Esophagus squamous epithelium (tissue), 5 donors: ENCODE measurements at regions not wholly inside any gene's neighbourhood (a gene's known extent, or its start where the extent isn't known, plus 50 kb on each side); places are given as distances from the start of the nearest gene placed in this dataset.

ENCODE experiments used
- DNase-seq: peaks from one replicate; lab custom pipeline; 2025; lab: John Stamatoyannopoulos, UW
- H3K27ac ChIP-seq, 4 donors: fragments of 200-600 bp; sonication (generic); one replicate each; pipeline ENCODE4 v1.5.1; 2016 to 2019; ENCODE audit warnings: mild to moderate bottlenecking in 1 of 4
- H3K27me3 ChIP-seq, 4 donors: fragments of 200-600 bp; sonication (generic); 1 replicate in 3 of 4; 2 replicates in 1 of 4; pipeline versions ENCODE4 v1.5.1 to v1.6.0; 2017 to 2021; ENCODE audit warnings: antibody characterized with exemption in 1 of 4
- H3K36me3 ChIP-seq, 3 donors: fragments of 200-600 bp; sonication (generic); one replicate each; pipeline ENCODE4 v1.5.1; 2016 to 2019
- H3K4me1 ChIP-seq, 3 donors: fragments of 200-600 bp; sonication (generic); one replicate each; pipeline ENCODE4 v1.5.1; 2017 to 2019
- H3K4me3 ChIP-seq, 4 donors: fragments of 200-600 bp; sonication (generic); 1 replicate in 3 of 4; 2 replicates in 1 of 4; pipeline ENCODE4 v1.5.1; 2016 to 2019; ENCODE audit warnings: mild to moderate bottlenecking in 2 of 4, moderate library complexity in 1 of 4
- H3K9me3 ChIP-seq, 3 donors: fragments of 200-600 bp; sonication (generic); one replicate each; pipeline ENCODE4 v1.5.1; 2016 to 2019
- CTCF ChIP-seq, 6 experiments: fragments of 450-650 bp in 4 of 6; fragments of 200-600 bp in 2 of 6; sonication (generic) in 2 of 6; IDR thresholded peaks; one replicate each; pipeline ENCODE4 v1.5.1; 2016 to 2019; ENCODE audit warnings: antibody characterized with exemption in 6 of 6, mild to moderate bottlenecking in 4 of 6, moderate library complexity in 4 of 6
- POLR2A ChIP-seq, 4 donors: fragments of 450-650 bp; IDR thresholded peaks; one replicate each; pipeline ENCODE4 v1.6.1; 2017; ENCODE audit warnings: antibody characterized with exemption in 4 of 4, mild to moderate bottlenecking in 4 of 4, moderate library complexity in 3 of 4
- WGBS, 2 donors: methylation state at CpG; one replicate each; pipeline ENCODE4 v1.1.5; 2018; 5-methylcytosine and 5-hydroxymethylcytosine counted together
- intact Hi-C: fragments of 100-400 bp; cut with DNase I; formaldehyde crosslinking; loops from one replicate; pipeline ENCODE4 v1.15.0; 2022
- donor health status: DM: yes; HTN: yes; CAD: no.

GRCh38 chr5:133730346-133730745, 118.0 kb upstream of the FSTL4 start:
- Histone ChIP-seq H3K27ac (no peak overlapping the region), H3K9me3 (peaks cover 0 to 3% (median 0%) of the 10 kb centered on the region in 3 donors), H3K27me3 (no peaks in the 10 kb centered on the region), H3K4me1 (peaks cover 0 to 3% (median 0%) of the 10 kb centered on the region in 3 donors), H3K36me3 (no peaks in the 10 kb centered on the region), H3K4me3 (no peak overlapping the region)
- intact Hi-C loops, result no loop called here
- no peak for TF ChIP-seq CTCF (IDR thresholded peaks at IDR 0.05)
- no peak for TF ChIP-seq POLR2A (IDR thresholded peaks at IDR 0.05)
- 63 to 83% methylated on average over 4 to 6 of the region's 6 CpGs for WGBS, 2 donors
- DNase-seq, result no peak

GRCh38 chr5:133729800-133730199, 117.5 kb upstream of the FSTL4 start:
- no peak for DNase-seq
- Histone ChIP-seq H3K27ac (no peak overlapping the region), H3K4me1 (no peaks in the 10 kb centered on the region), H3K27me3 (no peaks in the 10 kb centered on the region), H3K9me3 (peaks cover 0 to 3% (median 0%) of the 10 kb centered on the region in 3 donors), H3K36me3 (no peaks in the 10 kb centered on the region), H3K4me3 (no peak overlapping the region)
- TF ChIP-seq CTCF (IDR thresholded peaks at IDR 0.05) (no peak), POLR2A (IDR thresholded peaks at IDR 0.05) (no peak)
- intact Hi-C loops, result no loop called here
- WGBS, 2 donors, result 82 to 90% methylated on average over 3 of the region's 3 CpGs

GRCh38 chr5:133728475-133728874, 116.1 kb upstream of the FSTL4 start:
- H3K4me3 ChIP-seq, result no peak overlapping the region
- intact Hi-C loops, result no loop called here
- 91 to 95% methylated on average over 1 of the region's 1 CpG for WGBS, 2 donors
- no peaks in the 10 kb centered on the region for H3K4me1 ChIP-seq
- H3K9me3 ChIP-seq, result peaks cover 0 to 3% (median 0%) of the 10 kb centered on the region in 3 donors
- no peak overlapping the region for H3K27ac ChIP-seq
- DNase-seq, result no peak
- TF ChIP-seq POLR2A (IDR thresholded peaks at IDR 0.05) (no peak), CTCF (IDR thresholded peaks at IDR 0.05) (no peak)
- no peaks in the 10 kb centered on the region for H3K36me3 ChIP-seq
- H3K27me3 ChIP-seq, result no peaks in the 10 kb centered on the region

GRCh38 chr5:133727636-133728035, 115.3 kb upstream of the FSTL4 start:
- intact Hi-C loops, result no loop called here
- peaks cover 0 to 3% (median 0%) of the 10 kb centered on the region in 3 donors for H3K9me3 ChIP-seq
- H3K4me3 ChIP-seq, result no peak overlapping the region
- no peaks in the 10 kb centered on the region for H3K4me1 ChIP-seq
- WGBS, 2 donors, result 50 to 74% methylated on average over 2 of the region's 2 CpGs
- DNase-seq, result no peak
- H3K27ac ChIP-seq, result no peak overlapping the region
- no peak for TF ChIP-seq CTCF (IDR thresholded peaks at IDR 0.05)
- TF ChIP-seq POLR2A (IDR thresholded peaks at IDR 0.05), result no peak
- H3K36me3 ChIP-seq, result no peaks in the 10 kb centered on the region
- H3K27me3 ChIP-seq, result no peaks in the 10 kb centered on the region

- TF ChIP-seq CTCF (IDR thresholded peaks at IDR 0.05), result no peak
- TF ChIP-seq POLR2A (IDR thresholded peaks at IDR 0.05), result no peak
- no peak for DNase-seq
- H3K4me3 ChIP-seq, result no peak overlapping the region
Measured at GRCh38 chr5:133723651-133724366, 111.5 kb upstream of the FSTL4 start.

More at GRCh38 chr5:133723651-133724366, 111.5 kb upstream of the FSTL4 start:
- peaks cover 0 to 17% (median 13%) of the 10 kb centered on the region in 3 donors for H3K9me3 ChIP-seq
- H3K27me3 ChIP-seq, result no peaks in the 10 kb centered on the region
- 100% methylated on average over 1 of the region's 1 CpG; no CpG with 5 or more reads in 1 of the 2 donors for WGBS, 2 donors
- H3K36me3 ChIP-seq, result no peaks in the 10 kb centered on the region
- intact Hi-C loops, result no loop called here
- H3K27ac ChIP-seq, result no peak overlapping the region
- H3K4me1 ChIP-seq, result no peaks in the 10 kb centered on the region
